Loucy (cell line): ENCODE measurements at regions not wholly inside any gene's neighbourhood (a gene's known extent, or its start where the extent isn't known, plus 50 kb on each side); places are given as distances from the start of the nearest gene placed in this dataset.
A peak's percentile ranks its signal among the peaks of the same experiment; 100 is the strongest.

Experiments
- H2AFZ ChIP-seq: fragments of 200-600 bp; sonication (generic); 2 replicates; pipeline ENCODE4 v1.6.0; 2016; ENCODE audit warnings: antibody characterized with exemption, mild to moderate bottlenecking, low read length, moderate library complexity
- H3F3A ChIP-seq: fragments of 200-600 bp; 2 replicates; pipeline ENCODE4 v1.6.0; 2016; ENCODE audit warnings: antibody characterized with exemption, low read depth, mild to moderate bottlenecking
- H3K27me3 ChIP-seq: fragments of 200-600 bp; sonication (generic); 2 replicates; pipeline ENCODE4 v1.6.1; 2014; ENCODE audit warnings: low read length, mild to moderate bottlenecking; ENCODE audit not compliant: insufficient read depth, poor library complexity, severe bottlenecking
- H3K36me3 ChIP-seq: fragments of 200-600 bp; sonication (generic); 2 replicates; pipeline ENCODE4 v1.6.1; 2016; ENCODE audit warnings: low read length; ENCODE audit not compliant: insufficient read depth
- H3K4me1 ChIP-seq: fragments of 200-600 bp; sonication (generic); 2 replicates; pipeline ENCODE4 v1.5.1; 2014; ENCODE audit warnings: low read length, mild to moderate bottlenecking; ENCODE audit not compliant: insufficient read depth, poor library complexity, severe bottlenecking
- H3K4me2 ChIP-seq: fragments of 200-600 bp; sonication (generic); 2 replicates; pipeline ENCODE4 v1.6.0; 2014; ENCODE audit warnings: antibody characterized with exemption, low read length, low read depth, mild to moderate bottlenecking; ENCODE audit not compliant: poor library complexity, severe bottlenecking
- H3K4me3 ChIP-seq: fragments of 200-600 bp; sonication (generic); 2 replicates; pipeline ENCODE4 v1.5.1; 2014; ENCODE audit warnings: low read length, mild to moderate bottlenecking, mixed read lengths; ENCODE audit not compliant: poor library complexity, severe bottlenecking
- H3K79me2 ChIP-seq: fragments of 200-600 bp; sonication (generic); 2 replicates; pipeline ENCODE4 v1.6.1; 2014; ENCODE audit warnings: low read length; ENCODE audit not compliant: insufficient read depth
- H3K9ac ChIP-seq: fragments of 200-600 bp; sonication (generic); 2 replicates; pipeline ENCODE4 v1.6.0; 2014; ENCODE audit warnings: mild to moderate bottlenecking, low read depth, low read length, moderate library complexity; ENCODE audit not compliant: poor library complexity, severe bottlenecking
- H3K9me2 ChIP-seq: fragments of 200-600 bp; sonication (generic); replicated peaks from 2 replicates; pipeline ENCODE4 v1.6.1; 2016; ENCODE audit warnings: low read depth, low read length, mixed read lengths
- H3K9me3 ChIP-seq: fragments of 200-600 bp; sonication (generic); 2 replicates; pipeline ENCODE4 v1.6.1; 2014; ENCODE audit warnings: mild to moderate bottlenecking, antibody characterized with exemption, low read length, low read depth; ENCODE audit not compliant: insufficient read depth
- H4K20me1 ChIP-seq: fragments of 200-600 bp; sonication (generic); 2 replicates; pipeline ENCODE4 v1.6.0; 2014; ENCODE audit warnings: antibody characterized with exemption, low read length, mild to moderate bottlenecking; ENCODE audit not compliant: insufficient read depth, poor library complexity, severe bottlenecking
- CTCF ChIP-seq: fragments of 200-600 bp; sonication (generic); conservative IDR thresholded peaks from 2 replicates; pipeline ENCODE4 v1.5.1; 2014; ENCODE audit warnings: mild to moderate bottlenecking, antibody characterized with exemption, low read length
- EZH2phosphoT487 ChIP-seq: fragments of 200-600 bp; IDR thresholded peaks from 2 replicates; pipeline ENCODE4 v1.6.1; 2018; ENCODE audit warnings: antibody characterized with exemption, mild to moderate bottlenecking, moderate library complexity, borderline replicate concordance

- Histone ChIP-seq H3K9me2 (no peaks in the 10 kb centered on the region), H3F3A (no peaks in the 10 kb centered on the region), H4K20me1 (no peaks in the 10 kb centered on the region), H2AFZ (0 out of 2 replicates have a peak overlapping the region, but pooled peaks have one; percentile 38), H3K79me2 (no peaks in the 10 kb centered on the region), H3K9me3 (no peaks in the 10 kb centered on the region), H3K27me3 (no peaks in the 10 kb centered on the region), H3K4me2 (no peak overlapping the region), H3K36me3 (no peaks in the 10 kb centered on the region), H3K4me3 (no peak overlapping the region), H3K9ac (no peak overlapping the region), H3K4me1 (peaks cover 14% of the 10 kb centered on the region)
- TF ChIP-seq CTCF (peak; percentile 36; the same call in 1 of the 2 replicates), EZH2phosphoT487 (no peak)
These were observed 104.2 kb downstream of the DUSP10 start for GRCh38 chr1:221637641-221638041.

DNA sequence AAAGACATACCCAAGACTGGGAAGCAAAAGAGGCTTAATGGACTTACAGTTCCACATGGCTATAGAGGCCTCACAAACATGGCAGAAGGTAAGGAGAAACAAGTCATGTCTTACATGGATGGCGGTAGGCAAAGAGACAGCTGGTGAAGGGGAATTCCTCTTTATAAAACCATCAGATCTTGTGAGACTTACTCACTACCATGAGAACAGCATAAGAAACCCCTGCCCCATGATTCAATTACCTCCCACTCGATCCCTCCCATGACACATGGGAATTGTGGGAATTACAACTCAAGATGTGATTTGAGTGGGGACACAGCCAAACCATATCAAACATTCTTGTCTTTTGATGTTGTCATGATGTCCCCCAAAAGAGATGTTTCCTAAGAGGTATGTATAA lies 103.3 kb downstream of the DUSP10 start:
- H3K4me2 ChIP-seq: no peak overlapping the region
- TF ChIP-seq CTCF (no peak), EZH2phosphoT487 (no peak)
- H3K4me3 ChIP-seq: no peak overlapping the region
- H3F3A ChIP-seq: no peaks in the 10 kb centered on the region
- no peaks in the 10 kb centered on the region for H3K79me2 ChIP-seq
- H3K36me3 ChIP-seq: no peaks in the 10 kb centered on the region
- H3K9me3 ChIP-seq: no peaks in the 10 kb centered on the region
- no peak overlapping the region for H3K9ac ChIP-seq
- H2AFZ ChIP-seq: no peak overlapping the region
- H3K27me3 ChIP-seq: no peaks in the 10 kb centered on the region
- H3K9me2 ChIP-seq: no peaks in the 10 kb centered on the region
- peaks cover 6% of the 10 kb centered on the region for H3K4me1 ChIP-seq
- no peaks in the 10 kb centered on the region for H4K20me1 ChIP-seq

DNA sequence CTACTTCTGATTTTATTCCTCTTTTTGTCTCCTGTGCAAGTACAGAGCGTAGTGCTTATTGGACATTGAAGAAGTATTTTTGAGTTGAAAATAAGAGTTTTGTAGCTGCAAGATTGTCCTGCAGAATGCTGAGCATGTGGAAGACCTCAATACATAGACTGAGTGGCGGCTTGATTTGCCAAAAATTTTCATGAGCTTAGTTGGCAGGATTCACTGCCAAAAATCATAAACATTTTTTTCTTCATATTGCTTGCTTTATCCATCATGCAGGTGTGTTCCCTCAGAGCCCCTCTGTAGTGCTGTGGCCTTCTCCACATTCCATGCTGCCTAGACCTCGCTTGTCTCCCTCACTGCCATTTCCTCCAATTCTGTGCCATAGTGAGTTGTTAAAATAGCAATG lies 100.1 kb downstream of the DUSP10 start:
- no peak for TF ChIP-seq CTCF
- no peak for TF ChIP-seq EZH2phosphoT487
- H3K4me1 ChIP-seq: peaks cover 8% of the 10 kb centered on the region
- H3K79me2 ChIP-seq: no peaks in the 10 kb centered on the region
- no peak overlapping the region for H3K4me3 ChIP-seq
- H3K9ac ChIP-seq: no peak overlapping the region
- no peaks in the 10 kb centered on the region for H3F3A ChIP-seq
- H3K27me3 ChIP-seq: no peaks in the 10 kb centered on the region
- peak overlapping the region; percentile 10; the same call in 1 of the 2 replicates for H2AFZ ChIP-seq
- H4K20me1 ChIP-seq: no peaks in the 10 kb centered on the region
- H3K9me2 ChIP-seq: no peaks in the 10 kb centered on the region
- no peak overlapping the region for H3K4me2 ChIP-seq
- H3K36me3 ChIP-seq: no peaks in the 10 kb centered on the region
- no peaks in the 10 kb centered on the region for H3K9me3 ChIP-seq
